ENCODE measurements at regions not wholly inside any gene's neighbourhood (a gene's known extent, or its start where the extent isn't known, plus 50 kb on each side); places are given as distances from the start of the nearest gene placed in this dataset.

DNA sequence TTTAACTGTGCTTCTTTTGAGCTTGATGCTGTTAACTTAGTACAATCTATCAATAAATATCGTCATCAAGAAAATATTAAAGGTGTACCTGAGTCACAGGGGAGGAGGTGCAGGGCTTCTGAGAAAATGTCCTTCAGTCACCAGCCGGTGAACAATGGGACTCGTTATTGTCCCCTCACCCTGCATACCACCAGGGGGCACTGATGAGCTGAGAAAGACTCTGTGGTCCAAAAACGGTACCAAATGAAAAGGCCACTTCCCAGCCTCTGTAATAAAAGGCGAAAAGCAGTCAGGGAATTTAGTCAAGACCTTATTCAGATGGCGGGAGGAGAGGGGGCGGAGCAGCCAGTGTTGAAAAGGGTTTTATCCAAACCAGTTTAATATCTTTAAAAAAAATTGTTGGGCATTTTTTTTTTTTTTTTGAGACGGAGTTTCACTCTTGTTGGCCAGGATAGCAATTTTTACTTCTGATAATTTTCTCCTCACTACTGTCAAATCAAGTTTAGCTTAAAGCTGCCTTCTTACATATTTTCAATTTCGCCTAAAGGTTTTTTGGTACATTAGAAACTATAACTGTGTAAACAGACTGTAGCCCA is 271.9 kb upstream of the ADAMTS16 start:
- DNase-seq = no peak

DNA sequence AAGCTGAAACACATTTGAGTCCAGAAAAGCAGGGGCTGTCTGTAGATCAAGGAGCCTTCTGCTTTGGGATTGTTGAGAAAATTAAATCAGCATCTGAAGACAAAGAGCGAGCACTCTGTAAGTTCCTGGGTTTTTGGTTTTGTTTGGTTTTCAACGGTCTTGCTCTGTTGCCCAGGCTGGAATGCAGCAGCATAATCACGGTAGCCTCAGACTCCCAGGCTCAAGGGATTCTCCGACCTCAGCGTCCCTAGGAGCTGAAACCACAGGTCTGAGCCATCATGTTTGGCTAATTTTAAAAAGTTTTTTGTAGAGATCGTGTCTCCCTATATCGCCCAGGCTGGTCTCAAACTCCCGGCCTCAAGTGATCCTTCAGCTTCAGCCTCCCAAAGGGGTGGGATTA is 266.5 kb upstream of the ADAMTS16 start:
- DNase-seq = no peak

DNA sequence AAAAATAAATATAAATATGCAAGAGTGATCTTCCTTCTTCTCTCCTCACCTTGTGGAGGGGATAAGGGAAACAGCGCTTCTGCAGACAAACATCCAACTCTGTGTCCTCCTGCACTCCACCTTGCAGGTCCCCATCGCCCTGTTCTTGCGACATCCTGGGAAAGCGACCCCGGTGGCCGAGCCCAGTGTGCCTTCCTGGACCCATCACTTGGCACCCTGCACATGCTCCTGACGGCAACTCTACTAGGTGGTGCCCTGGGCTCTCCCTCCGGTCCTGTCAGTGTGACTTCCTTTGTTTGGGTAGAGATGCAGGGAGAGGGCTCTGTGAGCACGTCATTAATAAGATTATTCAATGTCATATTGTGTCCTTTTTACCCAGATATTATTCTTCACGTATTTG is 266.0 kb upstream of the ADAMTS16 start:
- DNase-seq = no peak

DNA sequence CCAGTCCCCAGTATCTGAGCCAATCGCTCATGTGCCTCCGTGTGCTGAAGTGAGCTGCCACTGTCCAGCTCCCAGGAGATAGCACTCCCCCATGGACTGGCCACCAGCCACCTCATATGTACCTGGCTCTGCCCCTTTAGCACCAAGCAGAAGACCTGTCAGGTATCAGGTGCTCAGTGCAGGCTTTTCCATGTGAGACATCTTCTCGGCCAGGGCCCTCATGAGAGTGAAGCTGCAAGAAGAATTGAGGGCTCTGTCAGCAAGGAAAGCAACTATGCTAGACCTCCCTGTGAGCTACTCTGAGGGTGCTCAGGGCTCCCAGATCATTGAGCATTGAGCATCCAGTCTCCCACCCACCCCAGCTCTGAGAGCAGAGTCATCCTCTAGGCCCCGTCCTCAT is 264.2 kb upstream of the ADAMTS16 start:
- DNase-seq = no peak

DNA sequence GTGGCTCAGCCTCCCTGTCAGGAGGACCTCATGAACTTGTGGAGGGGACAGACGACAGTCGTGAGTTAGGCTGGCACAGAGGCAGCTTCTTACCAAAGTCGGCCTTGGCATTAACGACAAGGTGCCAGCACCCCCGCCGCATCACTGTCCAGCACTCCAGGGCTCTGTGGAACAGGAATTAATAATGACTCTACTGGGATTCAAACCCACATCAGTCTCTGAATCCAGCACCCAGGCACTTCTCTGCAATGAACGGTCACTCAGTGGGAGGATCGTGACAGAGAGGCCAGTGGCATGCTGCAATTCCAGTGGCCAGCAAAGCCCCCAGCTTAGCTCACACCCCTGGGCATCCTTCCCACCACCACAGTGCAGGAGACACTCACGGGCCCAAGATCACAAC is 263.3 kb upstream of the ADAMTS16 start:
- DNase-seq = no peak

DNA sequence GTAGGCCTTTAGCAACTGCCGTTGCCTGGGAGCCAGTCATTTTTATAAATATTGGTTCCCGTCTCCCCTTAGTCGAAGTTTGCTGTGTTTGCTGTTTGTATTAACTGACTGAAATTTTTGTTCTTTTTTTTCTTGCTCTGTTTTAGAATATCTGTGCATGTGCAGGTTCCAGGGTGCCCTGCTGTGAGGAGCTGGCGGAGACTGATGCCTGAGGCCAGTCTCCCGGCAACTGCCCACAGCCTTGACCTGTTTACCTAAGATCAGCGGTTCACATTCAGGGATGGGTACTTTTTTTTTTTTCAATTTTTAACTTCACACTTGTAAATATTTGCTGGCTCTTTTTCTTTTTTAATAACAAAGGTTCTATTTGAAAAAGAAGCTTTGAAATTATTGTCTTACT is 262.6 kb upstream of the ADAMTS16 start:
- DNase-seq = no peak

DNA sequence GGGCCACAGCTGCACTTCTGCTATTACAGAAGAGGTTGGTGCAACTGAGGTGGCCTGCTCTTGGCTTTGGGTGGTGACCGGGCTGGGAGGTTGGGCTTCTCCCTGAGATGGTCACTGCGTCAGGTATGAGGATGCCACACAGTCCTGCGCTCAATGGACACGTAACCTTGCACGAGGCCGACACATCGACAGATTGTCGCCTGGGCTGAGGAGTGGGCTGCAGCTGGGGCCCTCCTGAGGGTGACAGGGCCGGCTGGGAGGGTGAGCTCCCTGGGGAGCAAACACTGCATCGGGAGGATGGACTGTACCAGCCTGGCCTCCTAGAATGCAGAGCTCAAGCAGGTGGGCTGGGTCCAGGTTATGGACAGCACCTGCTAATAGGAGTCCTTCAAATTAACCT is 261.1 kb upstream of the ADAMTS16 start:
- DNase-seq = no peak

DNA sequence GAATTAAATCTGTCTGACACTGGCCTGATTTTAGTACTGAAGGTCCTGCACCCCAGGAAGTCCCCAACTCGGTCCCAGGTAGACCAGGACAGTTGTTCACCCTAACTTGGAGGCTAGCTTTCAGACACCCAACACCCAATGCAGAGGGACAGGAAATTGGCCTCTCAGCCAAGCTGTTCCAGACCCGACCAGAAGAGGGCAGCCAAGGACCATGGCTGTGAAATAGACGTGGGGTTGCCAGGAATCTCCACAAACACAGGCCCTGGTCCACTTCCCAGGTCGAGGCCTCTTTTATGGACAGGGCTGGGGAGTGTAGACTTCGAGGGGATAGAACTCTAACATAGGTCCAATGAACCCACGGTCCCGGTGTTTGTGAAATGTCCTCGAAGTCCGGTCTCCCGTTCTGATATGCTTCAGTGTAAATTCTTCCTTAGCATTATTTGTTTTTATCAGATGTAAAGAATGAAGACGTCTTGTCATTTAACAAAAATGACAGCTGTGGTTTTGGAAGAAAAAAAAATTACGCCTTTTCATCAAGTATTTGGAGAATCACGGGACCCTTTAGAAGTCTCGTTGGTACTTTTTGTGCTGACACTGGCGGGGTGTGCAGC is 260.3 kb upstream of the ADAMTS16 start:
- DNase-seq = peak in 1 of 4 experiments; percentile 2

DNA sequence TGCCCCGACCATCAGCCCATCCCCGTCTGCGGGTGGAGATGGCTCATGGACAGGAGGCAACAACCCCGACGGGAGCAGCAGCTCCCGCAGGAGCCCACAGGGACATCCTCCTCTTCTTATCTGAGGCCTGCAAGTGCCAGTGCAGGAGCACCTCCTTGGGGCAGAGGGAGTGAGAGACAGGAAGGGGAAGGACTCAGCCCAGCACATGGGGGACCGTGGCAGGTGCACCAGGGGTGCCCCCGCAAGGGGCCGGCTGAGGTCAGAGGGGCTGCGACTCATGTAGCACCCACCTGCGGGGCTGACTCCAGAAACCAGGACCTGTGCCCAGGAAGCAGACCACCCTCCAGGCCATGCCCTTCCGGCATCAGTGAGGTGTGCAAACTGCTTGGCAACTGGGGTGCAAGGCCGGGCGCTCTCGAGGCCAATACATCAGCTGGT is 259.8 kb upstream of the ADAMTS16 start:
- DNase-seq = no peak

DNA sequence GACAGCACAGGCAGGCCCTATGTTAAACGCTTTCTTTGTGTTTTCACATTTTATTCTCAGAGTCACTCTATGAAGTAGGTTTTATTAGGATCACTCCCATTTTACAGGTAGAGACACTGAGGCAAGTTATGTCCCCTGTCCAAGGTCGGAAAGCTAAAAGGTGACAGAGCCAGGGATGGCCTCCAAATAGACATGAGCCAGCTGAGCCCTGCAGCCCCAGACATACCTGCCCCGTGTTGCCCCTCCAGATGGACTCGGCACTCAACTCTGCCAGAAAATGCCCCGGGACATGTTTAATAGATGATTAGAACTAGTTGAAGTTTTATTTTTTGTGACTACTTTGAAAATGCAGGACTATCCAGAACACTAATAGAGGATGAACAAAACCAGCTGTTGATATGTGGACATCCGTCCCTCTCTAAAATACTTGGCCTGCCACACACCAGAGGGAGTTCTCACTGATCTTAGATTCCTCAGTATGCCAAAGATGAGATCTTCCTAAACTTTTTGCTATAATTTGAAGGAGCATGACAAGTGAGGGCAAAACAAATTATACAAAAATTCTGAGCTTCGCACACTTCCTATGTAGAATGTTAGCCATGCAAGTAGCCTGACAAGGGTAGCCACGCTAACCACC is 258.6 kb upstream of the ADAMTS16 start:
- DNase-seq = no peak

DNA sequence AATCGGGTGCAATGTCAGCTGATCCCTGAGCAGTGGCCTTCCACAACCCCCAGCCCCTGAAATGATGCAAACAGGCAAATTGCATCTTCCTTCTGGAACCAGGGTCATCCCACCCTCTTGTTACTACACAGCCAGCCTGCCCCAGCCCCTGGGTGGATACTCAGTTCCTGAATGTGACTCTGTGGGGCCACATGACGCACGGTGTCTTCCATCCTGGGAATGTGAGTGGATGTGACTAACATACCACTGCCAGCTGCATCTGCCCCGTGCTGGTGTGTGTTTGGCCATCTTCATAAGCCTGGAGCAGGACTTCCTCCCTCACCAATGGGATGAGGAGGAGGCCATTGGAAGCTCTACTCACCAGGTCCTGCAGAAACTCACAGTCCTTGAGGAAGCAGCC is 257.9 kb upstream of the ADAMTS16 start:
- no peak for DNase-seq

DNA sequence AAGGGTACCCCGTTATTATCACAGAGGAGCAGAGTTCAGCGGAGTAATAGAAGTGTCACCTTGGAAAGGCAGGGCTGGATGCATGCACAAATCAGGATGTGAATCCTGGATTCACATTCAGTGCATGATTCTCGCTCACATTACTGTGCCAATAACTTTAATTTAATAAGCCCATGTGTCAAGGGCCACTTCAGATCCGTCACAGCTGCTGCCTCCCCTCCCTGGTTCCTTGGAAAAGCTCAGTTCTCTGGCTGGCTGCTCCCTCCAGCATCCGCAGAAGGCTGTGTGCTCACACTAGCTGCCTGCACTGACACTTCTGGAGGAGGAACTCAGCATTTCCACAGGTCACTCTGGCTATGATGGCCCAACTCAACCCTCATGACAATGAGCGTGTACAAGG is 256.8 kb upstream of the ADAMTS16 start:
- DNase-seq = no peak

DNA sequence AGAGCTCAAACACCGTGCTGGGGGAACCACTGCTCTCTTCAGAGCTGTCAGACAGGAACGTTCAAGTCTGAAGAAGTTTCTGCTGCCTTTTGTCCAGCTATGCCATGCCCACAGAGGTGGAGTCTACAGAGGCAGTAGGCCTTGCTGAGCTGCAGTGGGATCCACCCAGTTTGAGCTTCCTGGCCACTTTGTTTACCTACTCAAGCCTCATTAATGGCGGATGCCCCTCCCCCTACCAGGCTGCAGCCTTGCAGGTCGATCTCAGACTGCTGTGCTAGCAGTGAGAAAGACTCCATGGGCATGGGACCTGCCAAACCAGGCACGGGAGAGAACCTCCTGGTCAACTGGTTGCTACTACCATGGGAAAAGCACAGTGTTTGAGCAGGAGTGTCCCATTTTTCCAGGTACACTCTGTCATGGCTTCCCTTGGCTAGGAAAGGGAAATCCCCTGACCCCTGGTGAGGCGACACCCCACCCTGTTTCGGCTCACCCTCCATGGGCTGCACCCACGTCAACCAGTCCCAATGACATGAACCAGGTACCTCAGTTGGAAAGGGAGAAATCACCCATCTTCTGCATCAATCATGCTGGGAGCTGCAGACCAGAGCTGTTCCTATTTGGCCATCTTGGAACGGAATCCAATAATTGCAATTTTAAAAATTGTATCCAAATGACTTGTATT is 246.9 kb upstream of the ADAMTS16 start:
- DNase-seq = no peak

DNA sequence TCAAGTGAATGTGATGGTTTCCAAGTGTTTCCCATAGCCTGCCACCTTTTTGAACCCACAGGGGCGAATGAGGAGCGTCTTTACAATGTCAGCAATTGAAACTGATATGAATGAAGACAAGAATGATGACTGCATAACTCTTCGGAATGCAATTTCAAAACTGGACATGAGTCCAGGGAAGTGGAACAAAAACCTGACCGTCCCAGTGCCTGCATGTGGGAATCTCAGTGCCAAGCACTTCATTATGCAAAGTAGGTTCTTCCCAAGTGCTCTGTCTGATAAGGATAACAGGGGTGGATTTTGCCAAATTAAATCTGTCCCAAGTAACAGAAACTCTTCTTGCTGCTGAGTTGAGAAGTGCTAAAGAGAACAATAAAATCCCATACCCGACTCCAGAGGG is 243.8 kb upstream of the ADAMTS16 start:
- DNase-seq = no peak

DNA sequence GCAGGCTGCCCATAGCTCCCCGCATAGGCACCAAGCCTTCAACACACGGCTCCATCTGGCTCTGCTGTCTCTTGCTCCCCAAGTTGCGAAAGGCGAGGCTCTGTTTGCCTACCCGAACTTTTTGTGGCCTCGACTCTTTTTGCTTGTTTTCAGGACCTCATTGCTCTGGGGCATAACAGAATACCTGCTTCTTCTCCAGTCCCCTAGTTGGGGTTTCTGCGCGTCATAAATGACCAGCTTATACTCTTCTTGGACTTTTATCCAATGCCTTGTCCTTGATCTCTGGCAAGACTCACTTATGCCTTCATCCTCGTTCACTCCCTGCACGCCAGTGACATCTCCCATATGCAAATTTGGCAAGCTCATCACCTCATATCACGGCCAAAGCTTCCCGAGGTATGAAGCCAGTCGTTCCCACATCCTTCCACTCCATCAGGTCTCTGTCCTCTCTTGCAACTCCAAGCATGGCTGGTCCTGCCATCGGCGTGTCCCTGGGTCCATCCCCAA is 238.8 kb upstream of the ADAMTS16 start:
- no peak for DNase-seq

DNA sequence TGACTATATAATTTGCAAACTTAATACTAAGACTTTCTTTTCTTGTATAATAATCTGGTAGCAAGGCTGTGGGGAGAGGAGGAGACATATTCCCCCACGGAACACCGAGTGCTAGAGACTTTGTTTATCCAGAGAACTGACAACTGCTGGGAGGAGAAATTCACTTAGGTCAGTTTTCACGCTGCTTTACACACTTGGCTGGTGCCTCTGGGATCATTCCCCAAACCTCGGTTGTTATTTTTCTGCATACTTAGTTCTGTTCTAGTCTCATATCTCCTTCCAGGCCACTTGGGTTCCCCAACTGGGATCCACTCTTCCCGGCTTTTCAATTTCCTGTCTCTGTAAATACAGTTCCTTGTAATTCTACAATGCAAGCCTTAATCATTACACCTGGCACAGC is 238.2 kb upstream of the ADAMTS16 start:
- DNase-seq = no peak

DNA sequence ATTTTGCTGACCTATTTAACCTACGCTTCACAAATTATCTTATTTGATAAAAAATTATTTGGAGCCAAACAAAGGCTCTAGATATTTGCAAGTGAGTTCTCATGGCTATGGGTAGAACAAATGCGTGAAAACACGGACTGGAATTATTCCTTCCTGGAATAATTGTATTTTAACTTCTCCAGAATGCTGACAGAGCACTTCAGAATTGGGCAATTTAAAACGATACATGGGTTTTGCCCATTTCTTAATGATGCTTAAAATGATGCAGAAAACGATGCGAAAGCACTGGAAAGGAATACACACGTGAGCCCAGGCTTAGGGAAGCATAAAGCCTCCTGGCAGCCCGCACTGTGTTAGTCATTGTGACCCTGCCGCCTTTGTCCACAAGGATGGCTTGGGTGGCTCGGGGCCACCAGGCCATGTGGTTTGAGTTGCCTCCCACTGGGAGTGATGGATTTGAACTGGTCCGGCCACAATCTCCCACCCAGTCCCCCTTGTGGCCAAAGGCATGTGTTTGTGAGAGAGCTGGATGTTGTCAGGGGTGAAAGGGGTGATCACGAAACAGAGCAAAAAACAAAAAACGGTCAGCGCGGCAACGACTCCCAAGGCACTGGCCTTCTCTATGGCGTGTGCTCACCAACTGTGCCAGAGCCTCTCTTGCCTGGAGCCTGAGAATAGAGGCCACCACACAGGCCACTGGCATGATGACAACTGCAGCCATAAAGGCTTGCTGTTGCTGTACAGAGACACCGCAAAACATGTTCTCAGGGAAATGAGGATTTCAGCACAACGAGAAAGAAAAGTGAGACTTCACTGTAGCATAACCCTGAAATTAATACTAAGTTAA is 234.2 kb upstream of the ADAMTS16 start:
- no peak for DNase-seq

DNA sequence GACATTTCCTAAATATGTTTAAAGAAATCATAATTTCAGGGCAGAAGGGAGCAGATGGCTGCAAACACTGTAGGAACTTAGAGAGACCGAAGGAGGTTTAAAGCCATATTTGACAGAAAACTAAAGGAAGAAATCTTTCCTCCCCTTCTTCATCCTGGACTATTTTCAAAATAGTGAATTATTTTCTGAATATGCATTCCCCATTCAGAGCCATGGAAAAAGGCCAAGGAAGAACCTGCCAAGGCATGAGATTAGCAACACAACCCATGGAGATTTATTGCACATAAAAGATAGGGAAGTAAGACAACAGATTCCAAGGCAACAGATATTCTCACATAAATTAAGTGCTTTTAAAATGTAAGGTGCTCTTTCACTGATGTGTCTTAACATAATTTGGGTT is 233.3 kb upstream of the ADAMTS16 start:
- no peak for DNase-seq

DNA sequence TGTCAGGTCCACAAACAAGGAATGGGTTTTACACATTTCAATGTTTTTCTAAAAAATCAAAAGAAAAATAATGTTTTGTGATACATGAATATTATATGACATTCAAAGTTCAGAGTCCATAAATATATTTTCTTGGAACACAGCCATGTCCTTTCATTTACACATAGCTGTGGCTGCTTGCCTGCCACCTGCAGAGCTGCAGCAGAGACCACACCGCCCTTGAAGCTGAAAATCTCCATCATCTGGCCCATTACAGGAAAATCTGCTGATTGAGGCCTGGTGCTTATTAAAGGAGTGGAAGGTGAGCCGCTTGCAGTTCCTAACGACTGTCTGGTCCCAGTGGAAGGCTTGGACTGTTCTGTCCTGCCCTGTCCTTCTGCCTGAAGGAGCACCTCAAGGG is 232.6 kb upstream of the ADAMTS16 start:
- DNase-seq = no peak

DNA sequence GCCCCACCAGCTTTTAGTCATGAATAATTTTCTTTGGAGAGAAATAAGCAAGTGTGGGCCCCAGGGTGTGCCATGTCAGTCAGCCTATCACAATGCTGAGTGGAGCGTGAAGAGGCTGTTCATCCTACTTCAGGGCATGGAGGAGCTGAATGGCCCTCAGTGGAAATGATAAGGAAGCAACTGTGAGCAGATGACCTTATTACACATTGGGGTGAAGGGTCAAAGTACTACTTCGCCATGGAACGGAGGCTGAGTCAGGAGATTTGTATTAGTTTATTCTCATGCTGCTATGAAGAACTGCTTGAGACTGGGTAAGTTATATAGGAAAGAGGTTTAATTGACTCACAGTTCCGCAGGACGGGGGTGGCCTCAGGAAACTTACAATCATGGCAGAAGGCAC is 231.0 kb upstream of the ADAMTS16 start:
- no peak for DNase-seq

DNA sequence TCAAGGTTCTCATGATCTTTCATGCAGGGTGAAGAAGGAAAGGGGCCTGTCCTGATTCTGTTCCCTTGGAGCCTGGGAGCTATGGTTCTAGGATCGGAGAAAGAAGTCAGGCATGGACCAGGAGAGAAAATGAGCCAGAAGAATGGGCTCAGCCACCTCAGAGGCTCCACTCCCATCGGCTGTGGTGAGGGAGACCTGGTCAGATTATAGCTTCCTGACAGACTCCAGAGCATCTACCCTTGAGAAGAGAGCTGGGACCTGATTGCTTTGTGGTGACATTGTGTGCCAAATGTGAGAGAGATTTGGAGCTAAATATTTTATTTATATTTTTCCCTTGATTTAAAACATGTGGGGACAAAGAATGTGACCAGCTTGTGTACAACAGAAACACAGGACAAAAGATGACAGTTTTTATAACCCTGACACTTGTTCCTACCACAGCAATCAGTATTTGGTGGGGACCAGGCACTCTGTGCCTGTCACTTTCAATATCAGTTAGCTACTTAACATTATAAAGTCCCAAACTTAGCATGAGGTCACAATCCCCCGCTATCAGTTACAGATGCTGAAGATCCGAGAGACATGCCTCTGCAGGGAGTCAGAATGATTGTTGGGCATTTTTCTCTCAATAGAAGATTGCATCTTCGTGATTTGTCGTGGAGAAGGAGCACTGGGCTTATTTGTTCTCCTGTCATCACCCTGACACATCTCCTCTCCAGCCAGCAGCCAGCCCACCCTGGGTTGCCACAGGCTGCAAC is 228.3 kb upstream of the ADAMTS16 start:
- DNase-seq = no peak

DNA sequence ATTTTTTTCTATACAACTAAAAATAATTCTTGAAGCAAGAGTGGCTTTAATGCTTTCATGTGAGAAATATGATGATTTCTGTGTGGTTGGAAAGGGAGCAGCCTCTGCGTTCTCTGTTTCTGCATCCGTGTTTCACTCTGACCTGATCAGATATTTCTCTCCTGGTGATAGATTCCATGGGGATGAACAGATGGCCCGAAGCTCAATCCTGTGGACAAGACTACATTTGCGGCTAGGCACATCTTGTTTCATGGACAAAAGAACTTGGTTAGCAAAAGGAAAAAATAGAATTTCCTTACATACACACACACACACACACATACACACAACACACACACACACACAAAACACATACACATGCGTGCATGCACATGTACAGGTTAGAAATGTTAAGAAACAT is 218.2 kb upstream of the ADAMTS16 start:
- no peak for DNase-seq
